Breast epithelium (tissue), 4 donors: ENCODE measurements at regions not wholly inside any gene's neighbourhood (a gene's known extent, or its start where the extent isn't known, plus 50 kb on each side); places are given as distances from the start of the nearest gene placed in this dataset.

Experiments
- DNase-seq, 2 donors: peaks; one replicate each; pipeline ENCODE4 v3.0.0-alpha.2; 2019; ENCODE audit warnings: low spot score in 2 of 2
- H3K27ac ChIP-seq, 2 donors: fragments of 200-600 bp; sonication (generic) in 1 of 2; one replicate each; pipeline ENCODE4 v1.5.1; 2016 to 2019; ENCODE audit warnings: mild to moderate bottlenecking in 1 of 2
- H3K27me3 ChIP-seq, 2 donors: fragments of 200-600 bp; sonication (generic) in 1 of 2; one replicate each; pipeline versions ENCODE4 v1.5.1 to v1.6.0; 2017 to 2019; ENCODE audit warnings: control low read depth in 1 of 2, mild to moderate bottlenecking in 1 of 2
- H3K36me3 ChIP-seq: fragments of 200-600 bp; one replicate; pipeline ENCODE4 v1.5.1; 2019
- H3K4me1 ChIP-seq, 2 donors: fragments of 200-600 bp; sonication (generic); one replicate each; pipeline ENCODE4 v1.5.1; 2016 to 2019; ENCODE audit warnings: control low read depth in 1 of 2
- H3K4me3 ChIP-seq, 3 donors: fragments of 200-600 bp; sonication (generic); 1 replicate in 2 of 3; 2 replicates in 1 of 3; pipeline ENCODE4 v1.5.1; 2016 to 2019; ENCODE audit warnings: mild to moderate bottlenecking in 3 of 3, moderate library complexity in 2 of 3
- H3K9me3 ChIP-seq, 2 donors: fragments of 200-600 bp; sonication (generic) in 1 of 2; one replicate each; pipeline ENCODE4 v1.5.1; 2016 to 2019; ENCODE audit warnings: control low read depth in 1 of 2
- POLR2A ChIP-seq: fragments of 450-650 bp; IDR thresholded peaks from one replicate; pipeline ENCODE4 v1.6.1; 2016; ENCODE audit warnings: antibody characterized with exemption, mild to moderate bottlenecking, moderate library complexity
- POLR2AphosphoS5 ChIP-seq, 3 donors: sonication (generic); formaldehyde crosslinking; IDR thresholded peaks; one replicate each; pipeline ENCODE4 v1.6.1; 2017; ENCODE audit warnings: antibody characterized with exemption in 3 of 3
- intact Hi-C: fragments of 100-400 bp; cut with DNase I; formaldehyde crosslinking; loops from one replicate; pipeline ENCODE4 v1.15.1; 2023; ENCODE audit warnings: low total_unique reads
- TF ChIP-seq, protein P1 (sequence below), 3 donors: fragments of 450-650 bp; IDR thresholded peaks; one replicate each; pipeline ENCODE4 v1.5.1; 2016 to 2017; ENCODE audit warnings: antibody characterized with exemption in 3 of 3, mild to moderate bottlenecking in 3 of 3, moderate library complexity in 3 of 3

DNA sequence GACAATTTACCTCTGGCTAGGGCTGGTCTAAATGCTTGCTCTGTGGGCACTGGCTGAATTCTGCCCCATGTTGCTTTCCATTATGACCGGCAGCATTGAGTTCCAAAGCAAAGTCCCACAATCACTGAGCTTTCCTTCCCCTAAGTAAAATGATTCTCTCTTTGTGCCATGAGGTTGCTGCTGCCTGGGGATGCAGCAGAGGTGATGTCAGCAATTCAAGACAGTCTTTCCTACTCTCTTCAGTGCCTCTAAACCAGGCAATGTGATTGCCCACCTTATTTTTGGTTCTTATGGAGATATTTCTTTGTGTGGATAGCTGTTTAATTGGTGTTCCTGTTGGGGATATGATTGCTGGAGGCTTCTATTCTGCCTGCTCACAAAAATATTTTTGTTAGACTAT is 1043.9 kb upstream of the EPHA7 start:
- DNase-seq = no peak
- Histone ChIP-seq H3K27ac (no peak overlapping the region), H3K27me3 (no peaks in the 10 kb centered on the region), H3K36me3 (no peaks in the 10 kb centered on the region), H3K4me1 (no peaks in the 10 kb centered on the region), H3K9me3 (no peaks in the 10 kb centered on the region), H3K4me3 (no peak overlapping the region)
- intact Hi-C loops = no loop called here
- no peak for TF ChIP-seq POLR2AphosphoS5 (IDR thresholded peaks at IDR 0.05)
- no peak for TF ChIP-seq POLR2A
- TF ChIP-seq, protein P1, sequence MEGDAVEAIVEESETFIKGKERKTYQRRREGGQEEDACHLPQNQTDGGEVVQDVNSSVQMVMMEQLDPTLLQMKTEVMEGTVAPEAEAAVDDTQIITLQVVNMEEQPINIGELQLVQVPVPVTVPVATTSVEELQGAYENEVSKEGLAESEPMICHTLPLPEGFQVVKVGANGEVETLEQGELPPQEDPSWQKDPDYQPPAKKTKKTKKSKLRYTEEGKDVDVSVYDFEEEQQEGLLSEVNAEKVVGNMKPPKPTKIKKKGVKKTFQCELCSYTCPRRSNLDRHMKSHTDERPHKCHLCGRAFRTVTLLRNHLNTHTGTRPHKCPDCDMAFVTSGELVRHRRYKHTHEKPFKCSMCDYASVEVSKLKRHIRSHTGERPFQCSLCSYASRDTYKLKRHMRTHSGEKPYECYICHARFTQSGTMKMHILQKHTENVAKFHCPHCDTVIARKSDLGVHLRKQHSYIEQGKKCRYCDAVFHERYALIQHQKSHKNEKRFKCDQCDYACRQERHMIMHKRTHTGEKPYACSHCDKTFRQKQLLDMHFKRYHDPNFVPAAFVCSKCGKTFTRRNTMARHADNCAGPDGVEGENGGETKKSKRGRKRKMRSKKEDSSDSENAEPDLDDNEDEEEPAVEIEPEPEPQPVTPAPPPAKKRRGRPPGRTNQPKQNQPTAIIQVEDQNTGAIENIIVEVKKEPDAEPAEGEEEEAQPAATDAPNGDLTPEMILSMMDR (IDR thresholded peaks at IDR 0.05) = no peak

DNA sequence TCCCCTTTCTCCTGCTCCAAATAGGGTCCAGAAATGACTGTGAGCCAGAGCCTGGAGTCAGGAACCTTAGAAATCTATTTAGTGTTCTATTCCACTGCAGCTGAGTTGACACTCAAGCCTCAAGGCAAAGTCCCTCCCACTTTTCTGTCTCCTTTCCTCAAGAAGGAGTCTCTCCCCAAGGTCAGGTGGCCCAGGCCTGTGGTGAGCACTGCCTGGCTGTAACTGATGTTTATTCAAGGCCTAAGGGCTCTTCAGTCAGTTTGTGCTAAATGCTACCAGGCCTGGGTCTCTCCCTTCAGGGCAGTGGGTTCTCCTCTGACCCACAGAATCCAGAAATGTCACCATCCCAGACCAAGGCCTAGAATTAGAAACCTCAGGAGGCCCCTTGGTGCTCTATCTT is 1042.9 kb upstream of the EPHA7 start:
- DNase-seq = no peak
- intact Hi-C loops = no loop called here
- Histone ChIP-seq H3K27me3 (no peaks in the 10 kb centered on the region), H3K4me3 (no peak overlapping the region), H3K4me1 (no peaks in the 10 kb centered on the region), H3K27ac (no peak overlapping the region), H3K9me3 (no peaks in the 10 kb centered on the region), H3K36me3 (no peaks in the 10 kb centered on the region)
- TF ChIP-seq POLR2A = no peak
- no peak for TF ChIP-seq POLR2AphosphoS5 (IDR thresholded peaks at IDR 0.05)

DNA sequence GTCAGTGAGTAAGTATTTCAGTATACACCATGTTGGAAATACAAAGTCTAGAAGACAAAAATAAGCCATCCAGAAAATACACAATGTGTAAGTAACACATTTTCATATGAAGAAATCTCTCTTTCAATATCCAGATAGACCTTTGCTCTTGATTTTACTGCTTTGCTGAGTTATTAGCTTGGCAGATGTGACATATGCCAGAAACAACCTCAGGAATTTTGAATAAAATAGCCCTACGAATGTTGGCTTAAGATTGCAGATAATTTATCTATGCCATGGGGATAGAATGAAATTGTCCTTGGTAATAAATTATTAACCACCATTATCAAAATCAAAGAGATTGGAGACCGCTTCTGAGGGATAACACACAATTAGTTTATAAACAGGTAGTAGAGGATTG is 1036.9 kb upstream of the EPHA7 start:
- TF ChIP-seq POLR2AphosphoS5 (IDR thresholded peaks at IDR 0.05) (no peak), POLR2A (no peak)
- TF ChIP-seq, protein P1 (IDR thresholded peaks at IDR 0.05) = no peak
- no peaks in the 10 kb centered on the region for H3K4me1 ChIP-seq
- no peaks in the 10 kb centered on the region for H3K9me3 ChIP-seq
- H3K27ac ChIP-seq = no peak overlapping the region
- no peak overlapping the region for H3K4me3 ChIP-seq
- H3K36me3 ChIP-seq = no peaks in the 10 kb centered on the region
- no peak for DNase-seq
- no peaks in the 10 kb centered on the region for H3K27me3 ChIP-seq
- intact Hi-C loops = no loop called here

DNA sequence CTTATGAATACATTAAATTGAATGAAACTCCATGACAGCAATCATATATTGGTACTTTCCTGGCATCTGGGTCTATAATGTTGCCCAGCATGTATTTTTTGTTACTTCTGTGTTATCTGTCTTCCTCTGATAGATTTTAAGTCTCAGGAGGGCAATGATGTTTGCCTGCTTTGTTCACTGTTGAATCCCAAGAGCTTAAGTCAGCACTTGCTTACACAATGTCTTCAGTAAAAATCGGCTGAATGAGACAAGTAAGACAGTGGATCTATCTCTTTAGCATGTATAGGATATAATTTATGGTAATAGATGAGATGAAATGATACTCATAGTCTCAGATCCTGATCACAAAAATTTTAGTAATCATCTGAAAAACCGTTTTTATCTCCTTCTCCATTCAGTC is 1034.9 kb upstream of the EPHA7 start:
- H3K36me3 ChIP-seq = no peaks in the 10 kb centered on the region
- H3K4me1 ChIP-seq = no peaks in the 10 kb centered on the region
- DNase-seq = no peak
- no peaks in the 10 kb centered on the region for H3K9me3 ChIP-seq
- H3K27ac ChIP-seq = no peak overlapping the region
- intact Hi-C loops = no loop called here
- H3K4me3 ChIP-seq = no peak overlapping the region
- TF ChIP-seq, protein P1 (IDR thresholded peaks at IDR 0.05) = no peak
- TF ChIP-seq POLR2AphosphoS5 (IDR thresholded peaks at IDR 0.05) (no peak), POLR2A (no peak)
- H3K27me3 ChIP-seq = no peaks in the 10 kb centered on the region

DNA sequence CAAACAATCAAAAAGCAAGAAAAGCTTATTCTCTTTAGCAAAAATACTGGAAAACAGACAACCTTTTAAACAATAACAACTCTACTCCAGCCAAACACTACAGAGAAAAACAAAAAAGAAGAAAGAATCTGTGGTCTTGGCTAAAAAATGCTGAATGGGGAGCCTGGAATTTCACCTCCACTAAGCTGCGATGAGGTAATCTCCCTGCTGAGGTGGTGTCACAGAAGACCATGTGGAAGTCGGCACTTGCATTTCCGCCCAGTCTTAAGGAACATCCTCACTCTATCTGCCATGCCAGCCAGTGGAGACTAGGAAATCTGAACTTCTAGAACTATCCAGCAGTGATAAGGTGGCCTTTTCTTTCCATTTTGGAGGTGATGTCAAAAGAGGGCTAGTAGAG is 1026.8 kb upstream of the EPHA7 start:
- H3K4me3 ChIP-seq = no peak overlapping the region
- intact Hi-C loops = no loop called here
- no peaks in the 10 kb centered on the region for H3K36me3 ChIP-seq
- H3K9me3 ChIP-seq = no peaks in the 10 kb centered on the region
- no peak for DNase-seq
- H3K4me1 ChIP-seq = no peaks in the 10 kb centered on the region
- no peak overlapping the region for H3K27ac ChIP-seq
- TF ChIP-seq, protein P1 (IDR thresholded peaks at IDR 0.05) = no peak
- TF ChIP-seq POLR2AphosphoS5 (IDR thresholded peaks at IDR 0.05) (no peak), POLR2A (no peak)
- no peaks in the 10 kb centered on the region for H3K27me3 ChIP-seq

DNA sequence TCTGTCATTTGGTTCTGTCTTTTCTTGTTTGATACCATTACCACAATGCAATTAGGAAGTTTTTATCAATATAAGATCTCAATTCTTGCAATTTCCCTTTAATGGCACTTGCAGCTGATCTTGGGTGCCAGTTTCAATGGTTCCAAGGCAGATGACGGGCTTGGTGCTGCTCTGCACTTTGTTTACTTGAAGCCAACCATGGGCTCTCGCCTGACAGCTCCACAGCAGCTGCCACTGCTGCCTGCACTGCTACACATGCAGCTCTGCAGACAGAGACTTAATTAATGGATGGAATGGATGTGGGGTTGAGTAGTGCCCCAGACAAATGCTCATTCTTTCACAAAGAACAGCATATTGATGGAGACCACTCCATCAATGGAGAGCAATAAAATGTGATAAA is 1024.3 kb upstream of the EPHA7 start:
- Histone ChIP-seq H3K27me3 (no peaks in the 10 kb centered on the region), H3K9me3 (no peaks in the 10 kb centered on the region), H3K36me3 (no peaks in the 10 kb centered on the region), H3K4me1 (no peaks in the 10 kb centered on the region), H3K27ac (no peak overlapping the region), H3K4me3 (no peak overlapping the region)
- DNase-seq = no peak
- intact Hi-C loops = no loop called here
- TF ChIP-seq, protein P1 (IDR thresholded peaks at IDR 0.05) = no peak
- TF ChIP-seq POLR2AphosphoS5 (IDR thresholded peaks at IDR 0.05) = no peak
